SU-DHL-6 (cell line): ENCODE measurements at regions not wholly inside any gene's neighbourhood (a gene's known extent, or its start where the extent isn't known, plus 50 kb on each side); places are given as distances from the start of the nearest gene placed in this dataset.
"Not testable (repeated sequence)": the region's sequence is repeated elsewhere in the genome, so short reads cannot be mapped to it uniquely, and the experiment has no call there.

Experiments
- H2AFZ ChIP-seq: fragments of 200-600 bp; sonication (generic); 2 replicates; pipeline ENCODE4 v1.6.1; 2014; ENCODE audit warnings: low read depth, mild to moderate bottlenecking, moderate library complexity, mixed read lengths, antibody characterized with exemption, low read length; ENCODE audit not compliant: severe bottlenecking
- H3F3A ChIP-seq: fragments of 200-600 bp; shearing (Covaris generic); 2 replicates; pipeline ENCODE4 v1.6.0; 2016; ENCODE audit warnings: antibody characterized with exemption, mild to moderate bottlenecking; ENCODE audit not compliant: insufficient read depth
- H3K27ac ChIP-seq: fragments of 200-600 bp; sonication (generic); 2 replicates; pipeline ENCODE4 v1.5.1; 2016; ENCODE audit warnings: low read depth, mild to moderate bottlenecking, low read length, moderate library complexity, mixed read lengths
- H3K27me3 ChIP-seq: fragments of 200-600 bp; sonication (generic), shearing (Covaris generic); 2 replicates; pipeline ENCODE4 v1.6.0; 2014; ENCODE audit warnings: mild to moderate bottlenecking, low read length
- H3K36me3 ChIP-seq: fragments of 200-600 bp; sonication (generic); 2 replicates; pipeline ENCODE4 v1.6.1; 2014; ENCODE audit warnings: mild to moderate bottlenecking, low read length, mixed read lengths
- H3K4me2 ChIP-seq: fragments of 300-600, 200-600 bp; shearing (Covaris generic), sonication (generic); 2 replicates; pipeline ENCODE4 v1.6.0; 2014; ENCODE audit warnings: low read length, low read depth, mild to moderate bottlenecking; ENCODE audit not compliant: poor library complexity, severe bottlenecking
- H3K4me3 ChIP-seq: fragments of 200-600 bp; sonication (generic); 2 replicates; pipeline ENCODE4 v1.5.1; 2014; ENCODE audit warnings: antibody characterized with exemption, low read length, mild to moderate bottlenecking, mixed read lengths; ENCODE audit not compliant: insufficient read depth, poor library complexity, severe bottlenecking
- H3K79me2 ChIP-seq: fragments of 200-600 bp; sonication (generic); 2 replicates; pipeline ENCODE4 v1.6.1; 2014; ENCODE audit warnings: mild to moderate bottlenecking, low read length, moderate library complexity; ENCODE audit not compliant: insufficient read depth
- H3K9ac ChIP-seq: fragments of 200-600 bp; sonication (generic); 2 replicates; pipeline ENCODE4 v1.7.0; 2014; ENCODE audit warnings: mild to moderate bottlenecking, low read length
- H3K9me2 ChIP-seq: fragments of 200-600 bp; sonication (generic); replicated peaks from 2 replicates; pipeline ENCODE4 v1.6.1; 2014; ENCODE audit warnings: low read length; ENCODE audit not compliant: insufficient read depth
- H3K9me3 ChIP-seq: fragments of 200-600 bp; sonication (generic); 2 replicates; pipeline ENCODE4 v1.6.1; 2014; ENCODE audit warnings: low read length, mixed read lengths; ENCODE audit not compliant: insufficient read depth
- H4K20me1 ChIP-seq: fragments of 200-600 bp; sonication (generic); 2 replicates; pipeline ENCODE4 v1.6.1; 2014; ENCODE audit warnings: low read depth, mild to moderate bottlenecking, antibody characterized with exemption, low read length, moderate library complexity, mixed read lengths
- EZH2phosphoT487 ChIP-seq: fragments of 200-600 bp; sonication (generic), shearing (Covaris generic); conservative IDR thresholded peaks from 2 replicates; pipeline ENCODE4 v1.6.1; 2018; ENCODE audit warnings: mild to moderate bottlenecking, antibody characterized with exemption, low read length, moderate library complexity, mixed read lengths
- TF ChIP-seq, protein P1 (sequence below): fragments of 200-600 bp; sonication (generic); IDR thresholded peaks from one replicate; pipeline ENCODE4 v1.5.1; 2017; ENCODE audit warnings: antibody characterized with exemption, mild to moderate bottlenecking, low read length, moderate library complexity; ENCODE audit not compliant: insufficient read depth, poor library complexity, severe bottlenecking

DNA sequence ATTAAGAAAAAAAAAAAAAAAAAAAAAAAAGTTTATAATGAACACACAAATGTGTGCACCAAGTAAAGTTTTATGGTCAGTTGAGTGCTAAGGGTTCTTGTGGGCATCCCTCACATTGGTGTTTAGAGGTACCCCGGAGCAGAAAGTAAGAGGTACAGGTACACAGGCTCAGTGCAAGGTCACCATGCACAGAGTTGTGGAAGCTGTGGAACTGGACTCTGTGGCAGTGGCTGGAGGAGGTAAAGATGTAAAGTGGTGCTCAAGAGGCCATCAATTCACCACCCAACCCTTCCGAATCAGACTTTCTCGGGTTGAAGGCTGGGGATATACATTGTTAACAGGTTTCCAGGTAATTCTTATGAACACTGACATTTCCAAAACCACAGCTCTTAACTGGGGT, 83.6 kb upstream of the FOXN2 start:
- H3K27ac ChIP-seq: no peak overlapping the region

DNA sequence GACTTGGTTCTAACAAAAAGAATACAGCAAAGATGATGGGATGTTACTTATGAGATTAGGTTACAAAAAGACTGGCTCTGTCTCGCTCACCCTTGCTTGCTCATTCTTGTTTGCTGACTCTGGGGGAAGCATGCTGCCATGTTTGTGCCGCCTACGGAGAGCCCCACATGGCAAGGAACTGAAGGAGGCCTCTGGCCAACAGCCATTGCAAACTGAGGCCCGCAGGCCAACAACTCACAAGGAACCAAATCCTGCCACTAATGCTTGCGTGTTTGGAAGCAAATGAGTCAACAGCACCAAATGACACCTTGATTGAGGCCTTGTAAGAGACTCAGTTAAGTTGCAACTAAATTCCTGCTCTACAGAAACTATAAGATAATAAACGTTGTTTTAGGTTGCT, 82.1 kb upstream of the FOXN2 start:
- Histone ChIP-seq H3K27ac (no peak overlapping the region), H3K27me3 (no peaks in the 10 kb centered on the region), H3K36me3 (no peaks in the 10 kb centered on the region), H3K79me2 (no peaks in the 10 kb centered on the region), H3F3A (no peaks in the 10 kb centered on the region), H3K9me2 (no peaks in the 10 kb centered on the region), H2AFZ (no peak overlapping the region), H4K20me1 (no peaks in the 10 kb centered on the region), H3K4me2 (no peak overlapping the region), H3K9ac (no peak overlapping the region), H3K9me3 (no peaks in the 10 kb centered on the region), H3K4me3 (no peak overlapping the region)
- no peak for TF ChIP-seq EZH2phosphoT487
- TF ChIP-seq, protein P1, sequence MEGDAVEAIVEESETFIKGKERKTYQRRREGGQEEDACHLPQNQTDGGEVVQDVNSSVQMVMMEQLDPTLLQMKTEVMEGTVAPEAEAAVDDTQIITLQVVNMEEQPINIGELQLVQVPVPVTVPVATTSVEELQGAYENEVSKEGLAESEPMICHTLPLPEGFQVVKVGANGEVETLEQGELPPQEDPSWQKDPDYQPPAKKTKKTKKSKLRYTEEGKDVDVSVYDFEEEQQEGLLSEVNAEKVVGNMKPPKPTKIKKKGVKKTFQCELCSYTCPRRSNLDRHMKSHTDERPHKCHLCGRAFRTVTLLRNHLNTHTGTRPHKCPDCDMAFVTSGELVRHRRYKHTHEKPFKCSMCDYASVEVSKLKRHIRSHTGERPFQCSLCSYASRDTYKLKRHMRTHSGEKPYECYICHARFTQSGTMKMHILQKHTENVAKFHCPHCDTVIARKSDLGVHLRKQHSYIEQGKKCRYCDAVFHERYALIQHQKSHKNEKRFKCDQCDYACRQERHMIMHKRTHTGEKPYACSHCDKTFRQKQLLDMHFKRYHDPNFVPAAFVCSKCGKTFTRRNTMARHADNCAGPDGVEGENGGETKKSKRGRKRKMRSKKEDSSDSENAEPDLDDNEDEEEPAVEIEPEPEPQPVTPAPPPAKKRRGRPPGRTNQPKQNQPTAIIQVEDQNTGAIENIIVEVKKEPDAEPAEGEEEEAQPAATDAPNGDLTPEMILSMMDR: no peak

More for the DNA sequence above, 83.6 kb upstream of the FOXN2 start:
- H3K27me3 ChIP-seq: no peaks in the 10 kb centered on the region
- no peaks in the 10 kb centered on the region for H4K20me1 ChIP-seq
- H3K9me2 ChIP-seq: no peaks in the 10 kb centered on the region
- TF ChIP-seq, protein P1: no peak
- TF ChIP-seq EZH2phosphoT487: no peak
- H3K4me3 ChIP-seq: no peak overlapping the region
- H3F3A ChIP-seq: no peaks in the 10 kb centered on the region
- H3K4me2 ChIP-seq: no peak overlapping the region
- H3K79me2 ChIP-seq: no peaks in the 10 kb centered on the region
- H3K9me3 ChIP-seq: no peaks in the 10 kb centered on the region
- H3K36me3 ChIP-seq: no peaks in the 10 kb centered on the region
- no peak overlapping the region for H2AFZ ChIP-seq
- no peak overlapping the region for H3K9ac ChIP-seq

DNA sequence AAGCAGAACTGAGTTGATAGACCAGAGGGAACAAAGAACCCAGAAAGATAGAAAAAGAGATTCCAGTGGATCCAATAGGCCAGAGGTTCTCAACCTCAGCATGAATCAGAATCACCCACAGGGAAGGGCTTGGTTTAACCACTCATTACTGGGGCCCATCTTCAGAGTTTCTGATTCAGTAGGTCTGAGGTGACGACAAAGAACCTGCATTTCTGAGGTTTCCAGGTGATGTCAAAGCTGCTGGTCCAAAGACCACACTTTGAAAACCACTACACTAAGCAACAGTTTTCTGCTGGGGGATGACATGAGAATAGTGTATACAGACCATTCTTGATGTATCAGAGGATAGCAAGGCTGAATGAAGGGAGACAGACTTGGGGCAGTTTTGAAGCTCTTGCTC, 81.5 kb upstream of the FOXN2 start:
- H2AFZ ChIP-seq: no peak overlapping the region
- H3K9ac ChIP-seq: no peak overlapping the region
- no peak overlapping the region for H3K4me3 ChIP-seq
- no peak overlapping the region for H3K27ac ChIP-seq
- no peaks in the 10 kb centered on the region for H3K36me3 ChIP-seq
- H3K27me3 ChIP-seq: no peaks in the 10 kb centered on the region
- no peak for TF ChIP-seq EZH2phosphoT487
- TF ChIP-seq, protein P1: no peak
- H3K9me2 ChIP-seq: no peaks in the 10 kb centered on the region
- H3K9me3 ChIP-seq: no peaks in the 10 kb centered on the region
- H3K79me2 ChIP-seq: no peaks in the 10 kb centered on the region
- H4K20me1 ChIP-seq: no peaks in the 10 kb centered on the region
- H3K4me2 ChIP-seq: no peak overlapping the region
- no peaks in the 10 kb centered on the region for H3F3A ChIP-seq

DNA sequence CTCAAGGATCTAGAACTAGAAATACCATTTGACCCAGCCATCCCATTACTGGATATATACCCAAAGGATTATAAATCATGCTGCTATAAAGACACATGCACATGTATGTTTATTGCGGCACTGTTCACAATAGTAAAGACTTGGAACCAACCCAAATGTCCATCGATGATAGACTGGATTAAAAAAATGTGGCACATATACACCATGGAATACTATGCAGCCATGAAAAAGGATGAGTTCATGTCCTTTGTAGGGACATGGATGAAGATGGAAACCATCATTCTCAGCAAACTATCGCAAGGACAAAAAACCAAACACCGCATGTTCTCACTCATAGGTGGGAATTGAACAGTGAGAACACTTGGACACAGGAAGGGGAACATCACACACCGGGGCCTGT, 80.7 kb upstream of the FOXN2 start:
- H3K27ac ChIP-seq, H2AFZ ChIP-seq, H3K4me3 ChIP-seq, H3K27me3 ChIP-seq, H3K9me2 ChIP-seq, H3F3A ChIP-seq, H4K20me1 ChIP-seq, H3K4me2 ChIP-seq, H3K9ac ChIP-seq, H3K9me3 ChIP-seq, H3K79me2 ChIP-seq, H3K36me3 ChIP-seq: not testable (repeated sequence)
